GM21423 (cell line): ENCODE measurements at regions not wholly inside any gene's neighbourhood (a gene's known extent, or its start where the extent isn't known, plus 50 kb on each side); places are given as distances from the start of the nearest gene placed in this dataset.
"Not testable (repeated sequence)": the region's sequence is repeated elsewhere in the genome, so short reads cannot be mapped to it uniquely, and the experiment has no call there.

Experiments
- ATAC-seq: cut with Tn5 transposase; IDR thresholded peaks from one replicate; pipeline ENCODE4 v1.9.1; 2021; ENCODE audit warnings: mild to moderate bottlenecking, moderate library complexity; ENCODE audit not compliant: unreplicated experiment

GRCh38 chr4:183044924-183045640 is 54.0 kb upstream of the WWC2 start:
- not testable (repeated sequence) for ATAC-seq

- no peak for ATAC-seq
Observed at GRCh38 chr4:183038436-183038835, 60.6 kb upstream of the WWC2 start.

DNA sequence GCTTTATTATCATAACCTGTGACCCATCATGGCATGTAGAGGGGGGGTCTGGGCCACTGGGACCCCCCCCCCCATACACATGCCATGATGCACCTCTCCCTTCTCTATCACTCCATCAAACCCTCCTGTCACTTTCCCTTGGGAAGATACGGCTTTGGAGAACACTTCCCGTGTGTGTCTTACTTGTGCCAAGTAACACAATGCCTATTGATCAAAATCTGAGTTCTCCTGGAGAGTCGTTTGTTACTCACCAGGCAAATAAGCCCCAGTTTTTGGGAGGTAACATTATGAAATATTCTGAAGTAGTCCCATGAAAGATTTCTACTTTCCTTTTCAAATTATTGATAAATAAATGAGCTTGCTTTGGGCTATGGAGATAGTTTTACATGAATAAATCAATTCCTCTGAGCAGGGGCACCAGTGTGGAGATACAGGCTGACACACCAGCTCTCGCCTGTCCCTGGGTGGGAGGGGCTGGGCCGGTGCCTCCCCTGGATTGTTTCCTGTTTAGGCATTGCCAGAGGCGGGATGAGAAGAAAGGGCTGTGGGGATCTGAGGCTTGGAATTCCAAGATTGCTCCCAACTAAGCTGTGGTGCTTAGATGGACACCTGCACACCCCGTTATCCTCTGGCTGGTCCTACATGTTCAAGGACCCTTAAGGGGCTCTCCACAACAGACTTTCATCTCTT is 63.2 kb upstream of the WWC2 start:
- ATAC-seq, result no peak

DNA sequence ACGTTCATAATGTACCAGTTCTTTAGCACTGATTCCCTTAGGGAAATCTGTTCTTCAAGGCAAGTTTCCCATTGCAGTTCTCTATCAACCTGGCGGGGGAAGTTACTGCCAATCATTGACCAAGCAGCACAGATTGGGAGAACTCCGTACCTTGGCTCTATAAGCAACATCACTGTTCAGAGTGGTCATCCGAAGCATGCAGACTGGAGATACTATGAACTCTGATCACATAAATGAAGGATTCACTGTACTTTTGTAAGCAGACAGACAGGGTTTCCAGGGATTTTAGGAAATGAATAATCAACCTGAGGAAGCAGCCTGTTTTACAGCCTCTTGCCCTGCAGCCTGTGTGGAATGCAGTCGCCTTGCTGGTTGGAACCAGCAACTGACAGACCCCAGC is 63.8 kb upstream of the WWC2 start:
- ATAC-seq, result no peak

GRCh38 chr4:183030823-183031222 is 68.2 kb upstream of the WWC2 start:
- ATAC-seq, result no peak

DNA sequence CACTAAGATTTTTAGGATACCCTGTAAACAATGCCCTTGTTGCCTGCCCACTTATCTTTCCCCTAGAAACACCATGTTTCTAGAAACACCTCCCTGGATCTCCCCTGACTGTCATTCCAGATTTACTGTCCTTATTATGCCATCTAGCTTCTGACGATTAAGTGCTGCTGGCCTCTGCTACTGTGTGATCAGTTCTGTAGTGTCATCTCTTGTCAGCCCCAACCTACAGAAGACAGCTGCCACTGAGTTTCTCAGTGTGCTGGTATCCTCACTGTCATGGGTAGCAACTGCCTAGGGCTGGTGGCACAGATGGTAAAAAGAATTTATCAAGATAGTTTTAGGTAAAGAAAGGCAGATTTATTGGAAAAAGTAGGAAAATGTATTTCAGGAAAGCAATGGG is 68.7 kb upstream of the WWC2 start:
- ATAC-seq, result no peak

DNA sequence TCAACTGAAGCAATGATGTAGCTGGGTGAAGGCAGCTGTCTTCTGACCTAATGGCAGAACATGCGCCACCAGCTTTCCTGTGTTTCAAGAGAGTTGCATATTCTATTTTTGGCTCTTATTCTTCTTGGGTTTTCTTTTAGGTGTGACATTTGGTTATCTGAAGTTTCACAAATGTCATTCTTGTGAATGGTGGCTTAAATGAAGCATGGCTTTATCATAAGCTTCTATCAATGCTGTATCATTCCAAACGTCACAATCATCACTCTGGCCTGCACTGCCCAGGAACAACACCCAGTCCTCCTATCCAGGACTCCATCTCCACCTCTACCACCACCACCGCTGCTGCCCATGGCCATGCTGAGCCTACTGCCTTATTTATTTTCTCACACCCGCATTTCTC is 69.7 kb upstream of the WWC2 start:
- no peak for ATAC-seq

DNA sequence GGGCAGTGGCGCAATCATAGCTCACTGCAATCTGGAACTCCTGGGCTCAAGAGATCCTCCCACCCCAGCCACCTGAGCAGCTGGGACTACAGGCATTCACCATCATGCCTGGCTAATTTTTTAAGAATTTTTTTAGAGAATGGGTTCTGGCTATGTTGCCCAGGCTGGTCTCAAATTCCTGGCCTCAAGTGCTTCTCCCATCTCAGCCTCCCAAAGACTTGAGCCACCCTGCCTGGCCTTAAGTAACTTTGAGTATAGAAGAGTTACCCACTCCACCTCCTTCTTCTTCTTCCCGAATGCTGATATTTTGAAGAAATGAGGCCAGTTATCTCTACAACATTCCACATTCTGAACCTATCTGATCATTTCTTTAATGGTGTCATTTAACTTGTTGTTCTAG is 72.4 kb upstream of the WWC2 start:
- ATAC-seq, result no peak

- no peak for ATAC-seq
Observed at GRCh38 chr4:183022617-183023016, 76.4 kb upstream of the WWC2 start.

DNA sequence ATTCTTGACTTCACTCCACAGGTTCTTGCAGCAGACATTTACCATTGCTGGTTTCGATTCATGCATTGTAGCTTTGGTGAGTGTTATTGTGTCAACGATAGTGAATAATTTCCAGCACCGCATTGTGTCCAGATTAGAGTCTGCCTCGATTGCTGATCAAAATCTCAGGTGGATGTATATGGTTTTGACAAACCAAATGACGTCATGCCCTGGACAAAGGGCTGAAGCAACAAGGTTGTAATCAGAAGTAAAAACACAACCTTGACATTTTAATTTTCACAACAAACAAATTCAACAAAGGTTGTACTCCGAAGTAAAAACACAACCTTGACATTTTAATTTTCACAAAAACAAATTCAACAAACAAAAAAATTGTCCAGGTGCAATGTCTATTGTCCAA is 81.1 kb upstream of the WWC2 start:
- no peak for ATAC-seq

GRCh38 chr4:183014361-183015084 is 84.5 kb upstream of the WWC2 start:
- no peak for ATAC-seq

DNA sequence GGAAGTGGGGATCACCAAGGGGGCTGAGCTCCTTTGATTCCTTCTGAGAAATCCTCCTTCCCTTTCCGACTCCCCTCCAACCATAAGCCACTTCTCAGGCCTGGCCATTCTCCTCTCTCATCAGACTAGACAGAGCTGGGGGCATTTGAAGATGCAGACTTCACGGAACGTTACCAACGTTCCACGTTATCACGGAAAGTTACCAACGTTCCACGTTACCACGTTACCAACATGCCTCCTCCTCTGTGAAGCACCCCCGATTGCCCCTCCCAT is 85.4 kb upstream of the WWC2 start:
- ATAC-seq, result no peak

GRCh38 chr4:183012879-183013729 is 86.0 kb upstream of the WWC2 start:
- ATAC-seq, result no peak

GRCh38 chr4:183011213-183011907 is 87.7 kb upstream of the WWC2 start:
- ATAC-seq, result no peak

DNA sequence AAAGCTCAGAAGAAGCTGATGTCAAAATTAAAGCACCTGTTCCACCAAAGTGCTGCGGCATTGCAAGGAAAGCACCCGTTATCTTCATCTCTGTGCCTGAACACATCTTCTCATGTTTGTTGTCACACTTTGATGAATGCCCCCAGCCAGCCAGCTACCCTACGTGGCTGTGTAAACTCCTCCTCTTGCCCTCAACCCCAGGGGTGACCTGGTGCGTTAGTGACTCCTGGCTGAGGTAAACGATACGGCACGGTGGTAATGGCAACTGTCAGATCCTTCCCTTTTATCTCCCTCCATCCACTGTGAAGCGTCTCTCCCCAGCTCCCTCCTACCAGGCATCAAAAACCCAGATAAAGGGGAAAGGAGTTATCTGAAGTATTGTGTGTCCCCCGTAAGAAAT is 90.6 kb upstream of the WWC2 start:
- ATAC-seq, result no peak

GRCh38 chr4:183004370-183004769 is 87.2 kb upstream of the DCTD start:
- not testable (repeated sequence) for ATAC-seq

DNA sequence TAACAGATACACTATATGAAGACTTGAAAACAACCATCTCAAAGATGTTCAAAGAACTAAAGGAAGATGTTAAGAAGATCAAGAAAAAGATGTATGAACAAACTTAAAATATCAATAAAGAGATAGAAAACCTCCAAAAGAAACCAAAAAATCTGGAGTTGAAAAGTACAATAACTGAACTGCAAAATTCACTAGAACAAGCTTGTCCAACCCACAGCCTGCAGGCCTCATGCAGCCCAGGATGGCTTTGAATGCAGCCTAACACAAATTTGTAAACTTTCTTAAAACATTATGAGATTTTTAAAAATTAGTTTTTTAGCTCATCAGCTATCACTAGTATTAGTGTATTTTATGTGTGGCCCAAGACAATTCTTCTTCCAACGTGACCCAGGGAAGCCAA is 77.0 kb upstream of the DCTD start:
- ATAC-seq, result no peak

DNA sequence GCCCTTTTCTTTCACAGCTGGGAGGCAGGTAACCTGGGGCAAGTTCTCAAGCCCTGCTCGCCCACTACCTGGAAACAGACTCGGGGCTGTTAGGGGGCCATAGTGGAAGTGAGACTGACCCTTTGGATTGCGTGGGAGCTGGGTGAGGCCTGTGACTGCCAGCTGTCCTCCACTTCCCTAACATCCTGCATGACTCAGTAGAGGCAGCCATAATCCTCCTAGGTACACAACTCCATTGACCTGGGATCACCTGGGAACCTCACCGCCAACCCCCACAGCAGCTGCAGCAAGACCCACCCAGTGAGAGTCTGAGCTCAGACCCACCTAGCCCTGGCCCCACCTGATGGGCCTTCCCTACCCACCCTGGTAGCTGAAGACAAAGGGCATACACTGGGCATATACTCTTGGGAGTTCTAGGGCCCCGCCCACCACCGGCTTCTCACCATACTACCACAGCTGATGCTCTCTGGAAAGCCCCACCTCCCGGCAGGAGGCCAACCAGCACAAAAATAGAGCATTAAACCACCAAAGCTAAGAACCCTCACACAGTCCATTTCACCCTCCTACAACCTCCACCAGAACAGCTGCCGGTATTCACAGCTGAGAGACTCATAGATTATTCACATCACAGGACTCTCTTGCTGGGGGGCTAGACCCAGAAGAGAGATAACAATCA is 61.1 kb upstream of the DCTD start:
- ATAC-seq, result peak; percentile 76

- peak; percentile 72 for ATAC-seq
Observed at GRCh38 chr4:182975806-182976205, 58.6 kb upstream of the DCTD start.

DNA sequence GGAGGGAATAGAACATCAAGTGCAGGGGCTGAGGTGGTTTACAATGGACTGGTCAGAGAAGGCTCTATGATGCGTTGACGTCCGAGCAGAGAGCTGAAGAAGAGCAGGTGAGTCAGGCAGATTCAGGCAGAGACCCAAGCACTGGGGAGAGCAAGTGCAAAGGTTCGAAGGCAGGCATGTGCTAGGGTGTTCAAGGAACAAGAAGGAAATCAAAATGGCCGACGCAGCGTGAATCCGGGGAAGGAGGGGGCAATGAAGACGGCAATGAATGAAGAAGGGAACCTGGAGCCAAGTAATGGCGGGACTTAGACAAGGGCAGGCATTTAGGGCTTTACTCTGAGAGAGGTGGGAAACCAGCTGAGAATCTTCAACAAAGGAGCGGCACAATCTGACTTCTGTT is 56.8 kb upstream of the DCTD start:
- no peak for ATAC-seq
